ENCODE measurements at regions not wholly inside any gene's neighbourhood (a gene's known extent, or its start where the extent isn't known, plus 50 kb on each side); places are given as distances from the start of the nearest gene placed in this dataset.

DNA sequence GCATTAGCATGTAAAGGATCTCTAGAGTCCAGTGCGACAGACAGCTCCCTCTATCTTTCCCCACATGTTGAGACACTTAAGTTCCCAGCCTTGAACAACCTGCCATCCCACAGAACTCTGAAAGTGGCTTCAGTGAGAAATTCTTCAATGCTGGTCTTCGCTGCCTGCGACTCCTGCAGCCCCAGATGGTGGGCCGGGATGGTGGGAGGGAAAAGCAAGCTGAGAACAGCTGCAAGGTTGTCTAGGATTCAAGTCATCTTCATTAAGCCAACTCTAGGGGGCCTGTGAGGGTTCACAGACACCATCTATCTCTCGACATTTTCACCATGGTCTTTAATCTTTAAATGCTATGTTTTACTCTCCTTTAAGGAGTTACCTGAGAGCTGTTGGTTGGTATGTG, 185.5 kb upstream of the C1orf174 start:
- no peaks in the 10 kb centered on the region for H3K9me3 ChIP-seq (ENCODE audit: control insufficient read depth in 4 of 4, low read length in 3 of 4)
- no peak for DNase-seq (ENCODE audit: low spot score)
- H3K27ac ChIP-seq (ENCODE audit: low read depth in 1 of 2, low read length in 2 of 2), result no peak overlapping the region
- no peak overlapping the region for H3K4me3 ChIP-seq (ENCODE audit: low read depth in 1 of 3, low read length in 3 of 3)
- H3K9ac ChIP-seq (ENCODE audit: low read depth in 1 of 2, low read length in 2 of 2), result no peak overlapping the region
- H3K36me3 ChIP-seq (ENCODE audit: control insufficient read depth in 4 of 4, insufficient read depth in 3 of 4, low read depth in 1 of 4, low read length in 3 of 4), result no peaks in the 10 kb centered on the region
- 89% methylated on average over 5 of the region's 5 CpGs for WGBS
- no peaks in the 10 kb centered on the region for H3K27me3 ChIP-seq (ENCODE audit: control insufficient read depth in 4 of 4, insufficient read depth in 4 of 4, low read length in 3 of 4)
- H3K4me1 ChIP-seq (ENCODE audit: control insufficient read depth in 4 of 4, insufficient read depth in 4 of 4, low read length in 3 of 4), result peaks cover 8 to 22% (median 15%) of the 10 kb centered on the region in 4 donors
- TF ChIP-seq YY1 (IDR thresholded peaks at IDR 0.05) (no peak), NR2F2 (IDR thresholded peaks at IDR 0.05) (no peak), HNF4A (conservative IDR thresholded peaks at IDR 0.05) (no peak), SP1 (IDR thresholded peaks at IDR 0.05) (no peak), RAD21 (IDR thresholded peaks at IDR 0.05) (no peak), RXRA (IDR thresholded peaks at IDR 0.05) (no peak), FOXA2 (IDR thresholded peaks at IDR 0.05) (no peak), HNF4G (IDR thresholded peaks at IDR 0.05) (no peak), GABPA (IDR thresholded peaks at IDR 0.05 in 1 of 2, conservative IDR thresholded peaks at IDR 0.05 in 1 of 2) (no peak), FOXA1 (IDR thresholded peaks at IDR 0.05) (no peak), TAF1 (conservative IDR thresholded peaks at IDR 0.05) (no peak)
- TF ChIP-seq, protein P1, sequence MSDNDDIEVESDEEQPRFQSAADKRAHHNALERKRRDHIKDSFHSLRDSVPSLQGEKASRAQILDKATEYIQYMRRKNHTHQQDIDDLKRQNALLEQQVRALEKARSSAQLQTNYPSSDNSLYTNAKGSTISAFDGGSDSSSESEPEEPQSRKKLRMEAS (IDR thresholded peaks at IDR 0.05), result no peak
- TF ChIP-seq, protein P2, sequence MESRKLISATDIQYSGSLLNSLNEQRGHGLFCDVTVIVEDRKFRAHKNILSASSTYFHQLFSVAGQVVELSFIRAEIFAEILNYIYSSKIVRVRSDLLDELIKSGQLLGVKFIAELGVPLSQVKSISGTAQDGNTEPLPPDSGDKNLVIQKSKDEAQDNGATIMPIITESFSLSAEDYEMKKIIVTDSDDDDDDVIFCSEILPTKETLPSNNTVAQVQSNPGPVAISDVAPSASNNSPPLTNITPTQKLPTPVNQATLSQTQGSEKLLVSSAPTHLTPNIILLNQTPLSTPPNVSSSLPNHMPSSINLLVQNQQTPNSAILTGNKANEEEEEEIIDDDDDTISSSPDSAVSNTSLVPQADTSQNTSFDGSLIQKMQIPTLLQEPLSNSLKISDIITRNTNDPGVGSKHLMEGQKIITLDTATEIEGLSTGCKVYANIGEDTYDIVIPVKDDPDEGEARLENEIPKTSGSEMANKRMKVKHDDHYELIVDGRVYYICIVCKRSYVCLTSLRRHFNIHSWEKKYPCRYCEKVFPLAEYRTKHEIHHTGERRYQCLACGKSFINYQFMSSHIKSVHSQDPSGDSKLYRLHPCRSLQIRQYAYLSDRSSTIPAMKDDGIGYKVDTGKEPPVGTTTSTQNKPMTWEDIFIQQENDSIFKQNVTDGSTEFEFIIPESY (IDR thresholded peaks at IDR 0.05), result no peak

DNA sequence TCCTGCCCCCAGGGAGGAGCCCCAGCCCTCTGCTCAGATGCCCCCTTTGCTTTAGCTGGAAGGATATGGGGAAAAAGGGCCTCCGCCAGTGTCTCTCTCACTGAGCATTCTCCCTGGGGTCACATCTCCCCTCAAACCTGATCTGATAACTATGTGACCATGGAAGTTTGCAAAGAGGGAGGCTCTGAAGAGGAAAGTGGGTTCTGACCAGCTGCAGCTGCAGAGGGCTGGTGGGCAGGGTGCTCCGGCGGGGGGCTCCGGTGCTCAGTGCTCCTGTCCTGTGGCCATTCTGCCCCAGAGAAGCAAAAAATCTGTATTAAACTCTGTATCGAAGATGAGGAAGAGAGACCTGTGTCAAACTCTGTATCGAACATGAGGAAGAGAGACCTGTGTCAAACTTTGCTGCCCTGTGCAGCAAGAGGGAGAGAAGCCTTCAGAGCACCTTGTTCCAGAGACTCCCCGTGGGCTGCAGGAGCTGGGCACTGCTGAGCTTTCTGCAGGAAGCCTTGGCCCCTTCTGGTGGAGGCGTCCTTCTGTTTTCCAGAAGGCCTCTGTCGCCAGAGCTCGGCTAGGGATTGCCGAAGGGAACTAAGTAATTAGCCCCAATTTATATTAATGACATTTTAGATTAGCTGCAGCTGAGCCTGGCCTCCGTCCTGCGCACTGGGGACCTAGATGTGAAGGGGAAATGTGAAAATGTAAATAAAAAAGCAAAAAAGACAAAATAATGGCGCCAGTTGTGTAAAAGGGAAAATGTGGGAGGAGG, 186.2 kb upstream of the C1orf174 start:
- TF ChIP-seq FOXA1 (IDR thresholded peaks at IDR 0.05), result no peak
- TF ChIP-seq YY1 (IDR thresholded peaks at IDR 0.05), result no peak
- no peak for TF ChIP-seq RAD21 (IDR thresholded peaks at IDR 0.05)
- TF ChIP-seq HNF4A (conservative IDR thresholded peaks at IDR 0.05), result no peak
- no peak for TF ChIP-seq SP1 (IDR thresholded peaks at IDR 0.05)
- no peak for TF ChIP-seq NR2F2 (IDR thresholded peaks at IDR 0.05)
- TF ChIP-seq, protein P2 (IDR thresholded peaks at IDR 0.05), result no peak
- TF ChIP-seq EGR1 (IDR thresholded peaks at IDR 0.05; ENCODE audit: low read depth in 2 of 2), result no peak
- TF ChIP-seq, protein P3, sequence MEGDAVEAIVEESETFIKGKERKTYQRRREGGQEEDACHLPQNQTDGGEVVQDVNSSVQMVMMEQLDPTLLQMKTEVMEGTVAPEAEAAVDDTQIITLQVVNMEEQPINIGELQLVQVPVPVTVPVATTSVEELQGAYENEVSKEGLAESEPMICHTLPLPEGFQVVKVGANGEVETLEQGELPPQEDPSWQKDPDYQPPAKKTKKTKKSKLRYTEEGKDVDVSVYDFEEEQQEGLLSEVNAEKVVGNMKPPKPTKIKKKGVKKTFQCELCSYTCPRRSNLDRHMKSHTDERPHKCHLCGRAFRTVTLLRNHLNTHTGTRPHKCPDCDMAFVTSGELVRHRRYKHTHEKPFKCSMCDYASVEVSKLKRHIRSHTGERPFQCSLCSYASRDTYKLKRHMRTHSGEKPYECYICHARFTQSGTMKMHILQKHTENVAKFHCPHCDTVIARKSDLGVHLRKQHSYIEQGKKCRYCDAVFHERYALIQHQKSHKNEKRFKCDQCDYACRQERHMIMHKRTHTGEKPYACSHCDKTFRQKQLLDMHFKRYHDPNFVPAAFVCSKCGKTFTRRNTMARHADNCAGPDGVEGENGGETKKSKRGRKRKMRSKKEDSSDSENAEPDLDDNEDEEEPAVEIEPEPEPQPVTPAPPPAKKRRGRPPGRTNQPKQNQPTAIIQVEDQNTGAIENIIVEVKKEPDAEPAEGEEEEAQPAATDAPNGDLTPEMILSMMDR (IDR thresholded peaks at IDR 0.05; ENCODE audit: low read depth, low read length, missing input control), result no peak
- no peak for TF ChIP-seq RXRA (IDR thresholded peaks at IDR 0.05)
- TF ChIP-seq JUND (IDR thresholded peaks at IDR 0.05), result no peak
- no peak for TF ChIP-seq TAF1 (conservative IDR thresholded peaks at IDR 0.05)
- TF ChIP-seq FOXA2 (IDR thresholded peaks at IDR 0.05), result no peak

More for the DNA sequence above, 186.2 kb upstream of the C1orf174 start:
- Histone ChIP-seq H3K4me3 (ENCODE audit: low read depth in 1 of 3, low read length in 3 of 3) (no peak overlapping the region), H3K9me3 (ENCODE audit: control insufficient read depth in 4 of 4, low read length in 3 of 4) (peaks cover 0 to under 1% (median 0%) of the 10 kb centered on the region in 4 donors), H3K27ac (ENCODE audit: low read depth in 1 of 2, low read length in 2 of 2) (no peak overlapping the region), H3K9ac (ENCODE audit: low read depth in 1 of 2, low read length in 2 of 2) (no peak overlapping the region), H3K27me3 (ENCODE audit: control insufficient read depth in 4 of 4, insufficient read depth in 4 of 4, low read length in 3 of 4) (no peaks in the 10 kb centered on the region), H3K36me3 (ENCODE audit: control insufficient read depth in 4 of 4, insufficient read depth in 3 of 4, low read depth in 1 of 4, low read length in 3 of 4) (no peaks in the 10 kb centered on the region), H3K4me1 (ENCODE audit: control insufficient read depth in 4 of 4, insufficient read depth in 4 of 4, low read length in 3 of 4) (peaks cover 8 to 22% (median 15%) of the 10 kb centered on the region in 4 donors)
- WGBS, result 90% methylated on average over 14 of the region's 14 CpGs
- no peak for DNase-seq (ENCODE audit: low spot score)
